IMR-90 (cell line): ENCODE measurements at regions not wholly inside any gene's neighbourhood (a gene's known extent, or its start where the extent isn't known, plus 50 kb on each side); places are given as distances from the start of the nearest gene placed in this dataset.

Experiments
- ATAC-seq: fragments of 200-7000 bp; cut with Tn5 transposase; 2 replicates; pipeline ENCODE4 v1.9.1; 2020; ENCODE audit warnings: low read depth, mild to moderate bottlenecking, moderate library complexity
- BruUV-seq: library from RNA; stranded (reverse); fragments of 400-500 nt; replicated peaks from 2 replicates; lab custom pipeline; 2021; lab: Mats Ljungman, UMichigan
- CTCF ChIA-PET: fragments of 300-600 bp; formaldehyde crosslinking; extraction: SDS; loops from one replicate; lab custom pipeline; 2021; ENCODE audit warnings: antibody characterized with exemption; lab: Yijun Ruan, JAX
- POLR2A ChIA-PET: fragments of 300-600 bp; sonication (Branson Sonifier 250); formaldehyde crosslinking; loops from one replicate; lab custom pipeline; 2022; ENCODE audit warnings: antibody characterized with exemption; ENCODE audit not compliant: unreplicated experiment; lab: Charles Lee
- DNase-seq: peaks from one replicate; pipeline ENCODE4 v3.0.0; 2013
- H2AFZ ChIP-seq: replicated peaks from 2 replicates; pipeline ENCODE3; 2013; ENCODE audit warnings: low read length, mild to moderate bottlenecking; ENCODE audit not compliant: poor library complexity
- H2AK5ac ChIP-seq: 2 replicates; pipeline ENCODE4 v1.6.1; 2013; ENCODE audit warnings: low read depth, low read length, inconsistent platforms
- H2AK9ac ChIP-seq: replicated peaks from 2 replicates; pipeline ENCODE3; 2013; ENCODE audit warnings: mild to moderate bottlenecking, low read depth, low read length, moderate library complexity; ENCODE audit not compliant: poor library complexity
- H2BK120ac ChIP-seq: 2 replicates; pipeline ENCODE4 v1.6.1; 2013; ENCODE audit warnings: low read depth, low read length, inconsistent platforms
- H2BK15ac ChIP-seq: 3 replicates; pipeline ENCODE4 v1.6.1; 2013; ENCODE audit warnings: low read depth, low read length, inconsistent platforms
- H2BK20ac ChIP-seq: 2 replicates; pipeline ENCODE4 v1.6.1; 2013; ENCODE audit warnings: low read depth, mild to moderate bottlenecking, inconsistent platforms, low read length, moderate library complexity
- H2BK5ac ChIP-seq: 2 replicates; pipeline ENCODE4 v1.6.1; 2013; ENCODE audit warnings: mild to moderate bottlenecking, low read depth, low read length, inconsistent platforms; ENCODE audit not compliant: poor library complexity, severe bottlenecking
- H3K14ac ChIP-seq: replicated peaks from 2 replicates; pipeline ENCODE4 v1.6.1; 2013; ENCODE audit warnings: low read depth, low read length, inconsistent platforms
- H3K18ac ChIP-seq: 2 replicates; pipeline ENCODE4 v1.6.1; 2013; ENCODE audit warnings: low read depth, low read length, control low read depth
- H3K23ac ChIP-seq: 2 replicates; pipeline ENCODE4 v1.6.1; 2013; ENCODE audit warnings: low read depth, low read length, inconsistent platforms
- H3K27ac ChIP-seq: 2 replicates; pipeline ENCODE4 v1.5.1; 2013; ENCODE audit warnings: mild to moderate bottlenecking, control low read depth, low read length; ENCODE audit not compliant: insufficient read depth
- H3K27me3 ChIP-seq: 2 replicates; pipeline ENCODE4 v1.6.1; 2013; ENCODE audit warnings: low read length; ENCODE audit not compliant: control insufficient read depth, insufficient read depth
- H3K36me3 ChIP-seq: 2 replicates; pipeline ENCODE4 v1.6.1; 2013; ENCODE audit warnings: low read length, mixed read lengths; ENCODE audit not compliant: control insufficient read depth, insufficient read depth
- H3K4ac ChIP-seq: 2 replicates; pipeline ENCODE4 v1.6.1; 2013; ENCODE audit warnings: low read depth, low read length, inconsistent platforms
- H3K4me1 ChIP-seq: 2 replicates; pipeline ENCODE4 v1.6.1; 2013; ENCODE audit warnings: low read length, mixed read lengths; ENCODE audit not compliant: control insufficient read depth, insufficient read depth
- H3K4me2 ChIP-seq: 2 replicates; pipeline ENCODE4 v1.6.1; 2013; ENCODE audit warnings: low read depth, mild to moderate bottlenecking, control low read depth, low read length, moderate library complexity
- H3K4me3 ChIP-seq: 2 replicates; pipeline ENCODE4 v1.5.1; 2013; ENCODE audit warnings: low read depth, mild to moderate bottlenecking, control low read depth, low read length, moderate library complexity; ENCODE audit not compliant: insufficient read depth
- H3K56ac ChIP-seq: 2 replicates; pipeline ENCODE4 v1.6.1; 2013; ENCODE audit warnings: low read length, inconsistent platforms; ENCODE audit not compliant: insufficient read depth; ENCODE audit errors: extremely low read depth
- H3K79me1 ChIP-seq, 2 experiments: 2 replicates each; pipeline ENCODE4 v1.6.1; 2013; ENCODE audit warnings: low read length in 2 of 2, inconsistent platforms in 1 of 2, low read depth in 1 of 2
- H3K9ac ChIP-seq: 2 replicates; pipeline ENCODE4 v1.6.1; 2013; ENCODE audit warnings: low read depth, low read length, control low read depth
- H3K9me1 ChIP-seq: 2 replicates; pipeline ENCODE4 v1.6.1; 2013; ENCODE audit warnings: low read length, inconsistent platforms; ENCODE audit not compliant: insufficient read depth
- H3K9me3 ChIP-seq: 2 replicates; pipeline ENCODE4 v1.6.1; 2013; ENCODE audit warnings: low read length; ENCODE audit not compliant: control insufficient read depth, insufficient read depth
- H4K20me1 ChIP-seq: 2 replicates; pipeline ENCODE4 v1.6.1; 2013; ENCODE audit warnings: low read length, inconsistent platforms; ENCODE audit not compliant: insufficient read depth
- H4K5ac ChIP-seq: 2 replicates; pipeline ENCODE4 v1.6.1; 2013; ENCODE audit warnings: mild to moderate bottlenecking, low read depth, low read length, control low read depth
- H4K8ac ChIP-seq, 2 experiments: 2 replicates each; pipeline ENCODE4 v1.6.1; 2013; ENCODE audit warnings: low read depth in 2 of 2, low read length in 2 of 2, control low read depth in 1 of 2, inconsistent platforms in 1 of 2
- H4K91ac ChIP-seq: 2 replicates; pipeline ENCODE4 v1.6.1; 2013; ENCODE audit warnings: low read depth, low read length, inconsistent platforms; ENCODE audit not compliant: insufficient read depth
- CHD1 ChIP-seq: IDR thresholded peaks from 2 replicates; pipeline ENCODE4 v1.6.1; 2012; ENCODE audit warnings: low read depth, low read length, improper control_type of control experiment
- WGBS, 2 experiments: methylation state at CpG; one replicate each; pipeline versions ENCODE4 v1.1.5 to v1.1.7; 2013; ENCODE audit warnings: missing lambda C conversion rate in 2 of 2; ENCODE audit not compliant: insufficient read length in 1 of 2; ENCODE audit errors: extremely low coverage in 2 of 2; 5-methylcytosine and 5-hydroxymethylcytosine counted together
- dilution Hi-C: fragments of 300-500 bp; cut with HindIII; formaldehyde crosslinking; loops from one replicate; pipeline ENCODE4 v1.14.3; 2018; ENCODE audit warnings: low sequenced_read_pairs; ENCODE audit not compliant: unreplicated experiment
- in situ Hi-C: fragments of 300-500 bp; cut with MboI; formaldehyde crosslinking; loops from 3 replicates; pipeline ENCODE4 v1.14.3; 2019; ENCODE audit warnings: low sequenced_read_pairs, inconsistent platforms, mixed read lengths
- intact Hi-C: fragments of 100-400 bp; cut with micrococcal nuclease; formaldehyde crosslinking; loops from 2 replicates; pipeline ENCODE4 v1.10.0; 2022
- TF ChIP-seq, protein P1 (sequence below): fragments of 150-350 bp; IDR thresholded peaks from 2 replicates; pipeline ENCODE4 v1.6.1; 2017; ENCODE audit warnings: mild to moderate bottlenecking, antibody characterized with exemption, low read length, low read depth

DNA sequence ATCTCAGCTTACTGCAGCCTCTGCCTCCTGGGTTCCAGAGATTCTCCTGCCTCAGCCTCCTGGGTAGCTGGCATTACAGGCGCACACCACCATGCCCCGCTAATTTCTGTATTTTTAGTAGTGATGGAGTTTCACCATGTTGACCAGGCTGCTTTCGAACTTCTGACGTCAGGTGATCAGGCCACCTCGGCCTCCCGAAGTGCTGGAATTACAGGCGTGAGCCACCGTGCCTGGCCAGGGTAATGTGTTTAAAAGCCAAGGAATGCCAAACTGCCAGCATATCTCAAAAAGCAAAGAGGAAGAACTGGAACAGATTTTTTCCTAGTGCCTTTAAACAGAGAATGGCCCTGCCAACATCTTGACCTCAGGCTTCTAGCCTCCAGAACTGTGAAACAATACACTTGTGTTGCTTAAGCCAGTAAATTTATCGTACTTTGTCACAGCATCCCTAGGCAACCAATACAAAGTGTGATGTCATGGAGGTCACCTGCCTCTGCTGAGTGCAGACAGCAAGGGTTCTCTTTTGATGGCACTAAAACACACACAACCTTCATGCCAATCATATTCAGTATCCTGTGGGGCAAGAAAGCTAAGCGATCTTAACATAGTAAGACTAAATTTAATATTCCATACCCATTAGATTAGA is 858.3 kb upstream of the TMPRSS15 start:
- no peaks in the 10 kb centered on the region for H3K27me3 ChIP-seq
- TF ChIP-seq, protein P1, sequence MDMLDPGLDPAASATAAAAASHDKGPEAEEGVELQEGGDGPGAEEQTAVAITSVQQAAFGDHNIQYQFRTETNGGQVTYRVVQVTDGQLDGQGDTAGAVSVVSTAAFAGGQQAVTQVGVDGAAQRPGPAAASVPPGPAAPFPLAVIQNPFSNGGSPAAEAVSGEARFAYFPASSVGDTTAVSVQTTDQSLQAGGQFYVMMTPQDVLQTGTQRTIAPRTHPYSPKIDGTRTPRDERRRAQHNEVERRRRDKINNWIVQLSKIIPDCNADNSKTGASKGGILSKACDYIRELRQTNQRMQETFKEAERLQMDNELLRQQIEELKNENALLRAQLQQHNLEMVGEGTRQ = no peak
- TF ChIP-seq CHD1 = no peak
- H3K36me3 ChIP-seq = no peaks in the 10 kb centered on the region
- no peak overlapping the region for H3K9ac ChIP-seq
- no peaks in the 10 kb centered on the region for H3K79me1 ChIP-seq
- ChIA-PET POLR2A (no interaction called here), CTCF (interaction anchor here (0.6 kb wide), 1 partner anchor 28 kb away, joined by 3 read pairs; no protein-coding TSS in a partner anchor)
- H2AK9ac ChIP-seq = no peak overlapping the region
- DNase-seq = no peak
- H2BK20ac ChIP-seq = no peak overlapping the region
- H3K18ac ChIP-seq = no peak overlapping the region
- intact Hi-C loops = no loop called here
- no peak overlapping the region for H2BK5ac ChIP-seq
- in situ Hi-C loops = no loop called here
- H4K5ac ChIP-seq = no peak overlapping the region
- H3K4me3 ChIP-seq = no peak overlapping the region
- no peak overlapping the region for H4K91ac ChIP-seq
- H2BK120ac ChIP-seq = no peak overlapping the region
- H3K23ac ChIP-seq = no peak overlapping the region
- H3K27ac ChIP-seq = no peak overlapping the region
- dilution Hi-C loops = no loop called here
- H2AK5ac ChIP-seq = no peak overlapping the region
- no peak overlapping the region for H3K4ac ChIP-seq
- WGBS, 2 experiments = 76% methylated on average over 4 of the region's 10 CpGs; no CpG with 5 or more reads in 1 of the 2 experiments
- no peak overlapping the region for H2BK15ac ChIP-seq
- no peak overlapping the region for H3K14ac ChIP-seq
- H4K8ac ChIP-seq = no peak overlapping the region
- ATAC-seq = no peak
- H3K9me3 ChIP-seq = peaks cover 7% of the 10 kb centered on the region
- no peak overlapping the region for H2AFZ ChIP-seq
- BruUV-seq = no TSS peak
- no peak overlapping the region for H3K56ac ChIP-seq
- H3K4me2 ChIP-seq = no peak overlapping the region
- no peaks in the 10 kb centered on the region for H3K4me1 ChIP-seq
- no peaks in the 10 kb centered on the region for H4K20me1 ChIP-seq
- H3K9me1 ChIP-seq = no peaks in the 10 kb centered on the region
